ENCODE measurements at regions not wholly inside any gene's neighbourhood (a gene's known extent, or its start where the extent isn't known, plus 50 kb on each side); places are given as distances from the start of the nearest gene placed in this dataset.

GRCh38 chr1:83548311-83548710 lies 450.6 kb downstream of the TTLL7 start:
- no peak for TF ChIP-seq CTCF (IDR thresholded peaks at IDR 0.05)
- no peak for TF ChIP-seq POLR2A (IDR thresholded peaks at IDR 0.05)
- no peak for TF ChIP-seq POLR2AphosphoS5 (IDR thresholded peaks at IDR 0.05)

Data from suprapubic skin (tissue), 4 donors.